LHCN-M2 (cell line): ENCODE measurements at regions not wholly inside any gene's neighbourhood (a gene's known extent, or its start where the extent isn't known, plus 50 kb on each side); places are given as distances from the start of the nearest gene placed in this dataset.
A peak's percentile ranks its signal among the peaks of the same experiment; 100 is the strongest.
"Not testable (repeated sequence)": the region's sequence is repeated elsewhere in the genome, so short reads cannot be mapped to it uniquely, and the experiment has no call there.

ENCODE experiments used
- DNase-seq: peaks from one replicate; pipeline ENCODE4 v3.0.0-alpha.2; 2012; ENCODE audit warnings: low read depth

DNA sequence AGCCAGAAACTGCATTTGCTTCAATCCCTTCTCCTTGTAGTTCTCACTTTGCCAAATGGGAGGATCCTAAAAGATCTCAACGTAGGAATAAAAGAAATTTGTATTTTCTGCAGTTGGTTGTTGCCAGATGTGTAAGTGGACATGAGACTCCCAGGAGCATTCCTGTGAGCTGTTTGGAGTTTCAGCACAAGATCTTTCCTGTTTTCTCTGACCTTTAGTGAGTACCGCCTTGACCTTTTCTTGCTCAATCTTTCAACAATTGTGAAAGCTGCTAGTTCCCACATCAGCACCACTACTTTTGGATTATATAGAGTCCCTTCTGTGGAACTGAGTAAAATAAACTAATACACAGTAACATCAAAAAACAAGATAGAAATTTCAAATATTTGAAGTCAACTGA is 683.8 kb upstream of the PABPC4L start:
- peak; percentile 29 for DNase-seq

DNA sequence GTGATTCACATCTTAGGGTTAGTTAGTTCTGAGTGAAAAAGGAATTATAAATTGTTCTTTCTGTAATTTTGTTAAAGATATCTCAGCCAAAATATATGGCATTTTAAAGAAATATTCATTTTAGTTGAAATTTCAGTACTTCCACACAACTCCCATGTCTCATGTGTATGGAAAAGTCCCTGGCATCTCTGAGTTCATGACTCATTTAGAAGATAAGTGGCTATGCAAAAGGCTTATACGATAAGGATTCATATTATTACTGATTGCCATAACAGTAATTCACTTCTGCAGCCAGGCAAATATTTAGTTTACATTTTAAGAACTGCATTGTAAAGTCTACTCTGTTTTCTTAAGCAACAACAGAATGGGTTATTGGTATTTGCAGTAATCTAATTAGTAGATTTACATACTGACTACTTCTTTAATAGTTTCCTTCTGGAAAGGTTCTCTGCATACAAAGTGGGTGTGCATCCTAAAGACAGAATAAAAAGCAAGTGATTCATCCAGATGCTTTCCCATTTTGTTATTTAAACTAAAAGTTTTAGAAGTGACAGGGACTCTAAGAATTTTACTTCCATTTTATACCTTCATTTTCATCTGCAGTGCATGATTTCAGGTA is 682.4 kb upstream of the PABPC4L start:
- DNase-seq, result no peak

DNA sequence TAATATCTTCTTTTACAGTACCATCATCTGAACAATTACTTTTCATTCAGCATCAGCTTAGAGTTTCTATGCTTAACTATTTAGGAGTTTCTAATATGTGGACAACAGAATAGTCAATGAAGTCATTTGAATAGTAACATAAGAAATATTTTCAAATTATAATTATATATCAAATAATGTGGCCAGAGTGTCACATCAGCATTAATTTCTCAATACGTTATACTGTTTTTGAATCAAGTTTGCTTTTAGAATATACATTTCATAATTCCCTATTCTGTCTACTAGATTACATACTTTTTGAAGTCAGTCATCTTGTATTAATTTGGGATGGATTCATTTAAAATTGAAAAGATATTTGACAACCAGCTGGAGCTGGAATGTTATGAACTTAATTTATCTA is 677.4 kb upstream of the PABPC4L start:
- no peak for DNase-seq

DNA sequence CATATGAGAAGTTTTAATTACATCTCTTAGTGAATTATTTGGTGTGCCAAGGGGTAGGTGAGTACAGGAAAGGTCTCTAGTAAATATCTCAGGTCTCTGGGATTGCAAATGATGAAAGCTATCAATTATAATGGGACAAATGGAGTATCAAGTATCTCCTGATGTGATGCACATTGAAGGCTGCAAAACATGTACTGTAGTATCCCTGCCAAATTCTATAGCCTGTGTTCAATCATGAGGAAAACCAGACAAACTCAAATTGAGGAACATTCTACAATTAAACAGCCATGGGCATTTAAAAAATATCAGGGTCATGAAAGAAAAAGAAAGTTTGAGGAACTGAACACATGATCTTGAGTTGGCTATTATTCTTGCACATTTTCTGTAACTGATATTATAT is 665.4 kb upstream of the PABPC4L start:
- DNase-seq, result no peak

DNA sequence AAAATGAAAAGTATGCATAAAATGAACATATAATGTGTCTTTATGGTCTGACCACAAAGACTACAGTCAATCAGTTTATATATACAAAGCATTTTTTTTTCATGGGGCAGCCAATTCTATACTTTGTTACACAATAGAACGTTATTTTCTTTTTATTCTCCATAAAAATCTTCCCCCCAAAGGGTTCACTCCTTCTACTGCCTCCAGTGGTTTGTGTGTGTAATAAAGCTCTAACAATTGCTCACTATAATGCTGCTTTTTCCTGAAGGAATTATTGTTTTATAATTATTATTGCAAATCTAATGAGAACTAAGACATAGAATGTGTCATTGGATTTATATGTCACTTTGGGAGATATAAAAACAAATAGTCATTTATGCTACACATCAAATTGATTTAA is 664.1 kb upstream of the PABPC4L start:
- DNase-seq, result no peak

DNA sequence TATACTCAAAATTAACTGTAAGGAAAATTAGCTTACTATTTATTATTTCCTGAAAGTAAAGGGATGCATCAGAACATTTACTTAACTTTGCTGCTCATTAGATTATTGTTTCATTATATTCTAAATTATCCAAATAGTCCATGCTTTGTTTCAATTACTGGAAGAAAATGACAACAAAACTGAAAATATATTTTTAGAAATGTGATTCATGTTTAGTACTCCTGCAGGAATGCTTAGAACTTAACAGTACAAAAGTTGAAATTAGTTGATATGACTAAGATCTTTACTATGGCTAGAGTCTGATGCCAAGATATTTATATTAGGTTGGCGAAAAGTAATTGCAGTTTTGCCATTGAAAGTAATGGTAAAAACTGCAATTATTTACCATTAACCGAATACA is 660.5 kb upstream of the PABPC4L start:
- DNase-seq, result peak; percentile 58

DNA sequence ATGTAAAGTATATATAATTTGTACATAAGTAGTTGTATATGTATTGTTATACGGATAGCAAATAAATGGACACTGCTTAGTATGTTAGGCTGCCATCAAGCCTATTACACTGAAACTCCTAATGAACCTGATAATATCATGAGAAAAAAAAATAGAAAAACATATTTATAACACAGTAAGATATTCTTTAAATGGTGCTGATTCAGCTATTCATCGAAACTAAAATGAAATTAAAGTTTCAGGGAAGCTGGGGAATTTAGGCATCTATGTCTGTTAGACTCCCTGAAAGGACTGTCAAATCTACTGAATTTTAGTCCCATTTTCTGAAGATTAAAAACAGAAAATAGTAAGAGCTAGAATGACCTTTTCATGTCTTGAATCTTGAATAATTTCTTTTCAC is 647.1 kb upstream of the PABPC4L start:
- no peak for DNase-seq

DNA sequence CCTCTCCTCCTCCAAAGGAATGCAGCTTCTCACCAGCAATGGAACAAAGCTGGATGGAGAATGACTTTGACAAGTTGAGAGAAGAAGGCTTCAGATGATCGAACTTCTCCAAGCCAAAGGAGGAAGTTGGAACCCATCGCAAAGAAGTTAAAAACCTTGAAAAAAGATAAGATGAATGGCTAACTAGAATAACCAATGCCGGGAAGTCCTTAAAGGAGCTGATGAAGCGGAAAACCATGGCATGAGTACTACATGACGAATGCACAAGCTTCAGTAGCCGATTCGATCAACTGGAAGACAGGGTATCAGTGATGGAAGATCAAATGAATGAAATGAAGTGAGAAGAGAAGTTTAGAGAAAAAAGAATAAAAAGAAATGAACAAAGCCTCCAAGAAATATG is 629.2 kb upstream of the PABPC4L start:
- DNase-seq, result not testable (repeated sequence)

DNA sequence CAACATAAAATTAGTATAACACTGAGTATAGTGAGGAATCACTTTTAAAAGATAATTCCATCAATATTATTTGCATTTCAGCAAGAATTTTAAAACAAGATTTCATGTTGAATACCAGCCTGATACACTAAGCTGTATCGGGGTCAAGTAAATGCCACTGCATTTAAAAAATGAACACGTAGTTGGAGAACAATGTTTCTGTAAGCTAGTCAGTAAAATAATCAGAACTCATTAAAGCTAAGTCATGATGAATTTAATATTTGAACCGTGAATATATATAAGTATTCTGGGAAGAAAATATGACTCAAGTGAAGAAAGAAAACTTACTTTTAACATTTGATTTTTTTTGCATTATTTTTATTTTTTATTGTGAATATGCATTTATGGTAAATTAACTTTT is 611.0 kb upstream of the PABPC4L start:
- no peak for DNase-seq

DNA sequence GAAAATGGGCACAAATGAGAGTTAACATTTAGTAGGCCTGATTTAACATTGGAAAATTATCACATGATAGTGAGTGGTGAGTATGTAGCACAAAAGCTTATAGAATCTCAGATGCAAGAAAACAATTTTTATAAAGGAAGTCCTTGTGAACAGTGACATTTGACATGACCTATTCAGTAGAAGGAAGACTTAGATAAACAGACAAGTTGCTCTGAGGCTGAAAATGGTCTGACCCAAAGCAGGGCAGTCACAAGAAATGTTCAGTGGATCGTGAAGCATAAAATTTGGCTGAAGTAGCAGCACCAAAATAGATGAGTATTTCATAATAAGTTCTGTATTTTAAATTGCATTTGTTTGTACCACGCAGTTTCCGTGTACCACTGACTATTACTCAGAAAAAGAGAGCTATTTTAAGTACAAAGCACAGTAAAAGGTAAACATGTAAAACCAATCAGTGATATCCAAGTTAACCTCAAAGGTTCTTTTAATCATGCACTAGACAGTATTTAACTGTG is 605.7 kb upstream of the PABPC4L start:
- peak; percentile 17 for DNase-seq

DNA sequence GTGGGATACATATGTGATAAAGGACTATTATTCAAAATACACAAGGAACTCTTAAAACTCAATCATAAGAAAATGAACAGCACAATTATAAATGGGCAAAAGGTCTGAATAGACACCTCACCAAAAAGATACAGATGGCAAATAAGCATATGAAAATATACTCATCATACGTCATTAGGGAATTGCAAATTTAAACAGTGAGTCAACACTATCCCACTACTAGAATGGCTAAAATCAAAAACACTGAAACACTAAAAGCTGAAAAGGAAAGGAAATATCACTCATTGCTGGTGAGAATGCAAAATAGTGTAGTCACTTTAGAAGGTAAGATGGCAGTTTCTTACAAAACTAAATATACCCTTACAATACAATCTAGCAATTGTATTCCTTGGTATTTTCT is 597.0 kb upstream of the PABPC4L start:
- no peak for DNase-seq

DNA sequence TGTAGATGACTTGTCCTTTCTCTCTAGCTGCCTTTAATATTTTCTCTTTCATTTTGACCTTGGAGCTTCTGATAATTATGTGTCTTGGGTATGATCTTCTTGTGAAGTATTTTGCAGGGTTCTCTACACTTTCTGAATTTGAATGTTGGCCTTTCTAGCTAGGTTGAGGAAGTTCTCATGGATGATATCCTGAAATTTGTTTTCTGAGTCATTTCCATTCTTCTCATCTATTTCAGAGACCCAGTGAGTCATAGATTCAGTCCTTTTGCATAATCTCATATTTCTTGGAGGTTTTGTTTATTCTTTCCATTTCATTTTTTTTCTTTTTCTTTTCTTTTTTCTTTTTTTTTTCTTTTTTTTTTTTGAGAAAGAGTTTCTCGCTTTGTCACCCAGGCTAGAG is 585.7 kb upstream of the PABPC4L start:
- peak; percentile 48 for DNase-seq

DNA sequence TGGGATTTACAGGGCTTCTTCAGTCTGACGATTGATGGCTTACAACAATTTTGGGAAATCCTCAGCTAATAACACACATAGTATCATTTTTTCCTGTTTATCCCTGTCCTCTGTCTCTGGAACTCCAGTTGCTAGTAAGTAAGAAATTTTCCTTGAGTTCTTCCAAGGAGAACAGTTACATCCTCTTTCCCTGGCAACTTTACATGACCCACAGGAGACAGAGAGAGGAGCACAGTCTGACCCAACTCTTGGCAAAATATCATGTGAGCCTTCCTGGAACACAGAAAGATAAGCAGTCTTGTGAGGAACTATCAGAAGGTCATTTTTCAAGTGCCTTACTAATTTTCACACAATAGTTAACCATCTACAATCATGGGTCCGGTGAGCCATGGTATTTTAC is 578.7 kb upstream of the PABPC4L start:
- DNase-seq, result no peak

DNA sequence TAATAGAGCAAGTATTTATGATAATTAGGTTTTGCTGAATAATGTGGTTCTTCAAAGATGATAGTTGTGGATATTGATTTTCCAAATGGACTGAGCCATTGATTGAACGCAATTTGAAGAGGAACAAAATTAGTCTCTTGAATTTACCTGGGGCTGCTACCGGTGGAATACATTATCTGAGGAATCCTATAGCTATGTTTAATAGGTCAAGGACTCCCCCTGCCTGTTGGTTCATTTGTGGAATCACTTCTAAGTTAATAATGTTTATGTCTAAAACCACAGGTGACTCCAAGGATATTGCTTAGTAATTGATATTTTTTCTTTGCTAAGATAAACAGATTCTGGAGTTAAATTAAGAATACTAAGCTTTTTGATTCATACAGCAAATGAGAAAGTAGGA is 576.0 kb upstream of the PABPC4L start:
- DNase-seq, result peak; percentile 7

DNA sequence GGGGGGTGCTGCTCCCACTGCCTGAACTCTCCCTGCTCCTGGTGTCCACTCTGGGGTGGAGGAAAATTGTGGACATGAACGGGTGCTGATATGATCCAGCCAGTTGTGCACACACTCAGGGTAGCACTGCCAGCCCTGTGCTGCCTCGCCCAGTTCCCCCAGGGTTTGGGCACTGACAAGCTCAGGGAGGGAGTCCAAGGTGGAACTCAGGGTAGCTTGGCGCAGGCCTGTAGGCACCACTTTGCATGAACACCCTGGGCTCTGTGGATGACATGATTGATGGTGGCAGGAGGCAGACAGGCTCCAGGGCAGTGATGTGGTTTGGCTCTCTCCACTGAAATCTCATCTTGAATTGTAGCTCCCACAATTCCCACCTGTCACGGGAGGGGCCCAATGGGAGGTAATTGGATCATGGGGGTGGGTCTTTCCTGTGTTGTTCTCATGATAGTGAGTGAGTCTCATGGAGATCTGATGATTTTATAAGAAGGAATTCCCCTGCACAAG is 572.0 kb upstream of the PABPC4L start:
- DNase-seq, result peak; percentile 39

DNA sequence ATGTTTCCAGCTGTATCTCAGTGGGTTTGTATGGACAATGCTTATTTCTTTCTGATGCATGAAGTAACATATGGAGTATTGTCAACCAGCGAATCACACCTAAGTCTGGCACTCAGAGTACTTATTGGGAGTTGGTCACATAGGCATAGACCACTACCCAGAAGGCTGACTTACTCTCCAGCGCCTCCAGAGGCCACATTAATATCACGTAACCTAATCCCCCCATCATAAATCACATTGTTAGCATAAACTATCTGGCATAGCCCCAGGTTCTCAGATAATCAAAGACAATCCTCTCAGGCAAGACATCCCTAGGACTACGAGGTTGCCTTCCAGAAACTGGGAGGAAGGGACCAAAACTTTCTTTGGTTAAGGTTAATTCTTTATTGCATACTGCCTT is 560.5 kb upstream of the PABPC4L start:
- no peak for DNase-seq

DNA sequence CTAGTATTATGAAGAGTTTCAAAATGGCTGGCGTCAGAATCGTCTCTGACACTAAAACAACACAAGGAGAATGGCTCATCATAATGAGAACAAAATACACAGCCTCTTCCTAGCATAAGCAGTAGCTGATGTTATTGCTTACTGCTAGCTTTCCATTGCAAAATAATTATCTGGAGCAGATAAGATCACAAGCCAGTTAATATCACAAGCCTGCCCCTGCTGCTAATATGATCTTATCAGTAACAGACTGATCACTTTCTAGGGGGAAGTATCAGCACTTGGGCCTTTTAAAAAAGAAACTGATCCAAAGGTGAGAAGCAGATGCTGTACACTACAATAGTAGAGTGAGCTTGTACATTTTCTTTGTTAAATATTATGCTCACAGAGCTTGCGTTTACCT is 554.8 kb upstream of the PABPC4L start:
- DNase-seq, result no peak

DNA sequence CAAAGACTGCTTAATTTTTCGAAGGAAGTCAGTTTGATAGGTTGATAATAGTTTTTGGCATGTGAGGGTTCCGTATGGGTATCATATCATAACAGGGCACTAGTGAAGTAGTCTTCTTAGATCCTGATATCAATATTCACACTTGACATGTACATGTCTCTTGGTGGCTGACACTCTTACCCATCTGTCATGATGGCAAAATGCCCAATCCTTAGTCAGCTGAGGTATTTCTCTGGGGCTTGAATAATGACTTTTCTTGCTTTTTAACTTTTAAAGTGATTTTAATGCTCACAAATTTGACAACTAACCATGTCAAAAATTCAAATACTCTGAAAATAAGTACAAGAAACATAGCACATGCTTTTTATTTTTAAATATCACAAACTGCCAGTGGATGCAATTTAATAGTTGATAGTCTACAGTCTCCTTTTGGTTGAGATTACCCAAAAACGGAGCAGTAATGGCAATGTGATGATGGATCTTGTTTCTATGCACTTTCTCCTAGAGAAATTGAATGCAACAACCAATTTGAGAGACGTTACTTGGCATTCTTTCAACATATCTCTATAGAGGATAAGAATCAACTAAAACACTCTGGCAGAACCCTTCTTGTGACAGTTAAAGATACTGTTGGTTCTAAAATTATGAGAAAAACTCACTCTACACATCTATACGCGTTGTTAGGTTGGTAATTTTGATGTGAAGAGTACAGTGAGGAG is 552.9 kb upstream of the PABPC4L start:
- DNase-seq, result peak; percentile 27

DNA sequence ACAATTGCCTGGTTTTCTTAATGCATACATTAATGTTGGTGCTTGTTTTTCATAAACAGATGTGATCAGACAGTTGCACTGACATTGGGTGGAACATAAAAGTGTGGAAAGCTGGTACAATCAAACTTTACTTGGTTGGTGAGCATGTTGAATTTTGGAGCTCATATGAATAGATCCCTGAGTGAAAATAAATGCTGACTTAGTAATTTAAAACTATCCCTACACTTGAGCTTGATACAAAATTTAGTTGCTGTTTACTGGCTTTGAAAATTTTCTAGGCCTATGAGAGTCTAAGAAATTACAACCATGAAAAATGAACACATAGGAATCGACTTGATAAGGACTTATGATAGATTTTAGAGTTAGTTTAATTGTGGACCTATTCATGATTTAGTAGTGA is 551.8 kb upstream of the PABPC4L start:
- DNase-seq, result no peak

DNA sequence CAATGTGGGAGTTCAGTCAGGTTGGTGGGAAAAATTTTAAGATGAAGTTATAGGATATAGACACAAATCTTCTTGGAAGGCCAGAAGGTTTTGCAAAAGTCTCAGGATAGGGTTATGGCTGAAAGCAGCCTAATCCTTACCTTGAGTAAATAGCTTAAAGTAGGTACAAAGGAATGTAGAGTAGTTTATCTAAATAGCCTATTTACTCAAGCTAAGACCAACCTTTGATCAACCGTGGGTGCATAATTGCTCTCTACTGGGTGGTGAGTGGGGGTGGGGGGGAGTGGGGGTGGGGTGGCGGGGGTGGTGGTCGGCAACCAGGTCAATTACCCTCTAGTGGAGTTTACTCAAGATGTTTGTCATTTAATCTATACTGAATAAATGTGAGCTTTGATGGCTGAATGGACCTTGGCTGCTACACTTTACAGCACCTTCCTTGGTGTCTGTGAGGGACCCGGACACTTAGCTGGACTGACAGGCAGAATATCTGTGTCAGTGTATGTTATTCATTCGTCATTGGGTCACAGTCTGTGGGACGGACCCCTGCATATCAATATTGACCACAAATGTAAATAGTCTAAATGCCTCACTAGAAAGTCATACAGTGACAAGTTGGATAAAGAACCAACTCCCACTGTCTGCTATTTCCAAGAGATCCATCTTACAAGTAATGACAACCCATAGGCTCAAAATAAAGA is 545.7 kb upstream of the PABPC4L start:
- DNase-seq, result peak; percentile 8

DNA sequence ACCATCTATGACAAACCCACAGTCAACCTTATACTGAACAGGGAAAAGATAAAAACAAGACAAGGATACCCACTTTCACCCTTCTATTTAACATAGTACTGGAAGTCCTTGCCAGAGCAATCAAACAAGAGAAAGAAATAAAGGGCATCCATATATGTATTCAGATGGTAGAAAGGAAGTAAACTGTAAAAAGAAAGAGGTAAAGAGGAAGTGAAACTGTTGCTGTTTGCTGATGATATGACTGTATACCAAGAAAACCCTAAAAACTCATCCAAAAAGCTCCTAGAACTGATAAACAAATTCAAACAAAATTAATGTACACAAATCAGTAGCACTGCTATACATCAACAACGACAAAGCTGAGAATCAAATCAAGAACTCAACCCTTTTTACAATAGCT is 538.7 kb upstream of the PABPC4L start:
- DNase-seq, result no peak

DNA sequence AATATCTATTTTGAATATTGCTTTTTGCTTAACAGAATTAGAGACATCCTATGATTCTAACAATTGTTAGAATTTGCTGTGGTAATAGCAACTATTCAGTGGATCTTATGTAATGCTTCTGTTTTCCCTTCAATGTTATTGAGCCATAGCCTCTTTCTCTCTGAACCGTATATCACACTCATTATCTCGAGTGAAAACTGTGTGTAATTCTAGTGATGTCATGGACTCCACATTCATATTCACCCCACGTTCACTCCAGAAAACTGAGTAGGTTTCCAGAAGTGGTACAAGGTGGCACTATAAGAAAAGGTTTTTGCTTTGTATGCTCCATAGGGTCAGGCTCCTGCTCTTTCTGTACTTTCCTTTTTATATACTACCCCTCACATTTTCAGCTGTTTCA is 534.3 kb upstream of the PABPC4L start:
- no peak for DNase-seq

DNA sequence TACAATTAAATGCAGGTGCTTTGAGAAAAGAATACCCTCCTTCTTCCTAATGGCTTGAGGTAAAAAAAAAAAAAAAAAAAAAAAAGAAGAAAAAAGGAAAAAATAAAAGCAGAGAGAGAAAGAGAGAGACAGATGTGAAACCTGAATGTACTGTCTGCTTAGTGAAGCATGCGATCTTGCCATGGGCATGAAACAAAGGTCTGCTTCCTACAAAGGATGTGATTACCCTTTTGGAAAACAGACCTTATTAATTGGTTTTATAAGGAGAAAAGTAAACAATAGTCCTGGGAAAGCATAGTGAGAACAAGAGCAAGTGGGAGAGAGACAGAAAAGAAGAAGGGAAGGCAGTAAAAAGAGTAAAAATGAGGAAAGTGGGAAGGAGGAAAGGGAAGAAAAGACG is 526.1 kb upstream of the PABPC4L start:
- DNase-seq, result no peak
